HepG2 (cell line): ENCODE measurements at regions not wholly inside any gene's neighbourhood (a gene's known extent, or its start where the extent isn't known, plus 50 kb on each side); places are given as distances from the start of the nearest gene placed in this dataset.

ENCODE experiments used
- ATAC-seq: fragments of 200-7000 bp; cut with Tn5 transposase; 3 replicates; pipeline ENCODE4 v1.9.1; 2020; ENCODE audit warnings: mild to moderate bottlenecking, moderate library complexity
- BruUV-seq: library from RNA; stranded (reverse); fragments of 400-500 nt; replicated peaks from 2 replicates; lab custom pipeline; 2021; lab: Mats Ljungman, UMichigan
- CTCF ChIA-PET: fragments of 300-600 bp; formaldehyde crosslinking; extraction: SDS; loops from one replicate; lab custom pipeline; 2021; ENCODE audit warnings: low total read pairs, inconsistent platforms, low intra/inter-chr PET ratio; lab: Yijun Ruan, JAX
- POLR2A ChIA-PET: fragments of 350-600 bp; sonication (Branson Sonifier 250); formaldehyde crosslinking; loops from one replicate; lab custom pipeline; 2020; ENCODE audit warnings: antibody characterized with exemption, inconsistent platforms; lab: Yijun Ruan, JAX
- DNase-seq: peaks from one replicate; pipeline ENCODE4 v3.0.0-alpha.2; 2015; ENCODE audit warnings: low spot score
- FAIRE-seq: peaks from 3 replicates; lab custom pipeline; 2011; peaks lifted over from hg19 to GRCh38; lab: Jason Lieb, UNC
- H2AFZ ChIP-seq: one replicate; pipeline ENCODE4 v1.6.1; 2011; ENCODE audit warnings: low read length, inconsistent platforms
- H3K27ac ChIP-seq: fragments of 300-600 bp; 3 replicates; pipeline ENCODE4 v1.8.0; 2011; ENCODE audit warnings: mixed run types, mild to moderate bottlenecking, mixed read lengths, low read length, inconsistent platforms; ENCODE audit not compliant: insufficient read depth; ENCODE audit errors: extremely low read length
- H3K27me3 ChIP-seq, 2 experiments: fragments of 200-600 bp in 1 of 2; 2 replicates in 1 of 2; 3 replicates in 1 of 2; pipeline versions ENCODE4 v1.6.0 to v1.8.0; 2011; ENCODE audit warnings: low read length in 2 of 2, mild to moderate bottlenecking in 2 of 2, moderate library complexity in 2 of 2, inconsistent platforms in 1 of 2; ENCODE audit not compliant: insufficient read depth in 2 of 2, control insufficient read depth in 1 of 2
- H3K36me3 ChIP-seq, 2 experiments: fragments of 200-600 bp in 1 of 2; replicated peaks in 1 of 2; 2 replicates in 1 of 2; 3 replicates in 1 of 2; pipeline versions ENCODE4 v1.5.1 to v1.8.0; 2011; ENCODE audit warnings: low read length in 2 of 2, inconsistent platforms in 1 of 2; ENCODE audit not compliant: insufficient read depth in 2 of 2, control insufficient read depth in 1 of 2
- H3K4me1 ChIP-seq: 2 replicates; pipeline ENCODE4 v1.5.1; 2012; ENCODE audit warnings: low read length, inconsistent platforms; ENCODE audit not compliant: insufficient read depth
- H3K4me2 ChIP-seq: 2 replicates; pipeline ENCODE4 v1.6.0; 2011; ENCODE audit warnings: low read depth, low read length, inconsistent platforms
- H3K4me3 ChIP-seq, 3 experiments: fragments of 200-600 bp in 1 of 3; sonication (generic), shearing (Covaris generic) in 1 of 3; replicated peaks in 1 of 3; 2 replicates each; pipeline ENCODE4 v1.5.1; 2011 to 2016; ENCODE audit warnings: low read length in 3 of 3, inconsistent platforms in 2 of 3, low read depth in 2 of 3, mild to moderate bottlenecking in 2 of 3, control low read depth in 1 of 3, mixed read lengths in 1 of 3; ENCODE audit not compliant: insufficient read depth in 1 of 3
- H3K79me2 ChIP-seq: one replicate; pipeline ENCODE4 v1.6.1; 2011; ENCODE audit warnings: low read length, inconsistent platforms; ENCODE audit not compliant: insufficient read depth
- H3K9ac ChIP-seq: 2 replicates; pipeline ENCODE4 v1.6.0; 2011; ENCODE audit warnings: mild to moderate bottlenecking, low read depth, low read length, inconsistent platforms; ENCODE audit not compliant: insufficient read depth
- H3K9me3 ChIP-seq: 2 replicates; pipeline ENCODE4 v1.5.1; 2012; ENCODE audit warnings: mild to moderate bottlenecking, low read length
- H4K20me1 ChIP-seq: 2 replicates; pipeline ENCODE4 v1.6.0; 2011; ENCODE audit warnings: inconsistent platforms, mild to moderate bottlenecking, low read length, moderate library complexity; ENCODE audit not compliant: insufficient read depth
- CHD2 ChIP-seq: IDR thresholded peaks from 2 replicates; pipeline ENCODE4 v1.6.1; 2011; ENCODE audit warnings: low read depth, low read length, improper control_type of control experiment
- RAD51 ChIP-seq: fragments of 450-650 bp; IDR thresholded peaks from 2 replicates; pipeline ENCODE4 v1.6.1; 2016; ENCODE audit warnings: borderline replicate concordance
- RCOR2 ChIP-seq: IDR thresholded peaks from 2 replicates; pipeline ENCODE4 v1.6.1; 2016; ENCODE audit warnings: missing biosample characterization, missing genetic modification reagents
- SNRNP70 ChIP-seq: fragments of 200-400 bp; formaldehyde crosslinking; IDR thresholded peaks from 2 replicates; pipeline ENCODE4 v1.6.1; 2017; ENCODE audit warnings: mild to moderate bottlenecking, low read depth, low read length, moderate library complexity
- TARDBP ChIP-seq: sonication (generic); formaldehyde crosslinking; IDR thresholded peaks from 2 replicates; pipeline ENCODE4 v1.8.0; 2022; ENCODE audit warnings: mild to moderate bottlenecking, missing genetic modification reagents
- TCF7 ChIP-seq: sonication (generic); IDR thresholded peaks from 2 replicates; pipeline ENCODE4 v1.6.1; 2016; ENCODE audit warnings: antibody characterized with exemption, low read depth
- ZFP37 ChIP-seq: sonication (generic); formaldehyde crosslinking; IDR thresholded peaks from 2 replicates; pipeline ENCODE4 v1.4.0; 2020; ENCODE audit warnings: missing genetic modification reagents, borderline replicate concordance
- ZNF367 ChIP-seq: sonication (generic); formaldehyde crosslinking; IDR thresholded peaks from 2 replicates; pipeline ENCODE4 v1.4.0; 2020; ENCODE audit warnings: missing genetic modification reagents, borderline replicate concordance
- ZNF567 ChIP-seq: sonication (generic); formaldehyde crosslinking; IDR thresholded peaks from 2 replicates; pipeline ENCODE4 v1.8.1; 2023; ENCODE audit warnings: mild to moderate bottlenecking, missing genetic modification reagents, borderline replicate concordance
- ZNF841 ChIP-seq: sonication (generic); formaldehyde crosslinking; IDR thresholded peaks from 2 replicates; pipeline ENCODE4 v1.8.1; 2023; ENCODE audit warnings: missing genetic modification reagents, borderline replicate concordance
- in situ Hi-C: cut with HindIII; loops from 2 replicates; pipeline ENCODE4 v1.10.0; 2017; ENCODE audit warnings: low pct_unique_long_range_greater_than_20kb; ENCODE audit not compliant: extremely low pct_ligation_motif_present
- intact Hi-C: fragments of 100-400 bp; cut with micrococcal nuclease; formaldehyde crosslinking; loops from one replicate; pipeline ENCODE4 v1.10.0; 2022; ENCODE audit not compliant: unreplicated experiment
- TF ChIP-seq, protein P1 (sequence below): sonication (generic); formaldehyde crosslinking; conservative IDR thresholded peaks from 2 replicates; pipeline ENCODE4 v1.8.0; 2022; ENCODE audit warnings: low read depth, missing genetic modification reagents
- TF ChIP-seq, protein P2 (sequence below): sonication (generic); formaldehyde crosslinking; IDR thresholded peaks from 2 replicates; pipeline ENCODE4 v1.4.0; 2020; ENCODE audit warnings: missing genetic modification reagents, borderline replicate concordance

GRCh38 chr18:22567794-22568193 lies 150.1 kb upstream of the CTAGE1 start:
- ATAC-seq (no peak), DNase-seq (no peak), FAIRE-seq (no peak)
- no peak overlapping the region for H3K4me3 ChIP-seq
- no peaks in the 10 kb centered on the region for H4K20me1 ChIP-seq
- no peak overlapping the region for H3K4me2 ChIP-seq
- no peak overlapping the region for H3K27ac ChIP-seq
- no peaks in the 10 kb centered on the region for H3K79me2 ChIP-seq
- H3K4me1 ChIP-seq = no peaks in the 10 kb centered on the region
- in situ Hi-C loops = loop anchor here (10.0 kb wide), 1 partner anchor 193 kb away; no protein-coding TSS in a partner anchor
- no peak overlapping the region for H3K9ac ChIP-seq
- H3K9me3 ChIP-seq = no peaks in the 10 kb centered on the region
- no peaks in the 10 kb centered on the region for H3K27me3 ChIP-seq
- no peak overlapping the region for H2AFZ ChIP-seq
- BruUV-seq = no TSS peak
- ChIA-PET POLR2A (no interaction called here), CTCF (no interaction called here)
- intact Hi-C loops = loop anchor here (10.0 kb wide), 2 partner anchors 193 to 343 kb away; no protein-coding TSS in a partner anchor
- H3K36me3 ChIP-seq = no peaks in the 10 kb centered on the region
- TF ChIP-seq ZNF841 (no peak), TCF7 (no peak), RCOR2 (CRISPR knock-in tag) (no peak), SNRNP70 (no peak), ZNF567 (CRISPR knock-in tag) (no peak), CHD2 (no peak), RAD51 (no peak), ZNF367 (CRISPR knock-in tag) (no peak), ZFP37 (CRISPR knock-in tag) (no peak), TARDBP (no peak)
- TF ChIP-seq, protein P1, sequence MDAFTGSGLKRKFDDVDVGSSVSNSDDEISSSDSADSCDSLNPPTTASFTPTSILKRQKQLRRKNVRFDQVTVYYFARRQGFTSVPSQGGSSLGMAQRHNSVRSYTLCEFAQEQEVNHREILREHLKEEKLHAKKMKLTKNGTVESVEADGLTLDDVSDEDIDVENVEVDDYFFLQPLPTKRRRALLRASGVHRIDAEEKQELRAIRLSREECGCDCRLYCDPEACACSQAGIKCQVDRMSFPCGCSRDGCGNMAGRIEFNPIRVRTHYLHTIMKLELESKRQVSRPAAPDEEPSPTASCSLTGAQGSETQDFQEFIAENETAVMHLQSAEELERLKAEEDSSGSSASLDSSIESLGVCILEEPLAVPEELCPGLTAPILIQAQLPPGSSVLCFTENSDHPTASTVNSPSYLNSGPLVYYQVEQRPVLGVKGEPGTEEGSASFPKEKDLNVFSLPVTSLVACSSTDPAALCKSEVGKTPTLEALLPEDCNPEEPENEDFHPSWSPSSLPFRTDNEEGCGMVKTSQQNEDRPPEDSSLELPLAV (CRISPR knock-in tag) = no peak
- TF ChIP-seq, protein P2, sequence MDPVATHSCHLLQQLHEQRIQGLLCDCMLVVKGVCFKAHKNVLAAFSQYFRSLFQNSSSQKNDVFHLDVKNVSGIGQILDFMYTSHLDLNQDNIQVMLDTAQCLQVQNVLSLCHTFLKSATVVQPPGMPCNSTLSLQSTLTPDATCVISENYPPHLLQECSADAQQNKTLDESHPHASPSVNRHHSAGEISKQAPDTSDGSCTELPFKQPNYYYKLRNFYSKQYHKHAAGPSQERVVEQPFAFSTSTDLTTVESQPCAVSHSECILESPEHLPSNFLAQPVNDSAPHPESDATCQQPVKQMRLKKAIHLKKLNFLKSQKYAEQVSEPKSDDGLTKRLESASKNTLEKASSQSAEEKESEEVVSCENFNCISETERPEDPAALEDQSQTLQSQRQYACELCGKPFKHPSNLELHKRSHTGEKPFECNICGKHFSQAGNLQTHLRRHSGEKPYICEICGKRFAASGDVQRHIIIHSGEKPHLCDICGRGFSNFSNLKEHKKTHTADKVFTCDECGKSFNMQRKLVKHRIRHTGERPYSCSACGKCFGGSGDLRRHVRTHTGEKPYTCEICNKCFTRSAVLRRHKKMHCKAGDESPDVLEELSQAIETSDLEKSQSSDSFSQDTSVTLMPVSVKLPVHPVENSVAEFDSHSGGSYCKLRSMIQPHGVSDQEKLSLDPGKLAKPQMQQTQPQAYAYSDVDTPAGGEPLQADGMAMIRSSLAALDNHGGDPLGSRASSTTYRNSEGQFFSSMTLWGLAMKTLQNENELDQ (CRISPR knock-in tag) = no peak
